ENCODE measurements at regions not wholly inside any gene's neighbourhood (a gene's known extent, or its start where the extent isn't known, plus 50 kb on each side); places are given as distances from the start of the nearest gene placed in this dataset.
"Not testable (repeated sequence)": the region's sequence is repeated elsewhere in the genome, so short reads cannot be mapped to it uniquely, and the experiment has no call there.

GRCh38 chr10:59479426-59479825 is 117.1 kb upstream of the FAM13C start:
- no peak for DNase-seq
- in situ Hi-C loops (cut with HindIII; ENCODE audit: low pct_ligation_motif_present, low pct_unique_long_range_greater_than_20kb, low sequenced_read_pairs), result no loop called here

DNA sequence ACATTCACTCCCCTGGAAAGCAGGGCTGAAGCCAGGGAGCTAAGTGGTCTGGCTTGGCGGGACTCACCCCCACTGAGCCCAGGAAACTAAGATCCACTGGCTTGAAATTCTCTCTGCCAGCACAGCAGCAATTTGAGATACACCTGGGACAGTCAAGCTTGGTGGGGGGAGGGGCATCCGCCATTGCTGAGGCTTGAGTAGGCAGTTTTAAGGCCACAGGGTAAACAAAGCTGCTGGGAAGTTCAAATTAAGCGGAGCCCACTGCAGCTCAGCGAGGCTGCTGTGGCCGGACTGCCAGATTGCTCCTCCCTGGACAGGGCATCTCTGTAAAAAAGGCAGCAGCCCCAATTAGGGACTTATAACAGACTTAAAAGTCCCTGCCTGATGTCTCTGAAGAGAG is 108.2 kb upstream of the FAM13C start:
- in situ Hi-C loops (cut with HindIII; ENCODE audit: low pct_ligation_motif_present, low pct_unique_long_range_greater_than_20kb, low sequenced_read_pairs), result no loop called here
- DNase-seq, result no peak

GRCh38 chr10:59465088-59465487 is 102.7 kb upstream of the FAM13C start:
- in situ Hi-C loops (cut with HindIII; ENCODE audit: low pct_ligation_motif_present, low pct_unique_long_range_greater_than_20kb, low sequenced_read_pairs), result no loop called here
- peak; percentile 16 for DNase-seq

- in situ Hi-C loops (cut with HindIII; ENCODE audit: low pct_ligation_motif_present, low pct_unique_long_range_greater_than_20kb, low sequenced_read_pairs), result no loop called here
- no peak for DNase-seq
These were observed 102.1 kb upstream of the FAM13C start for GRCh38 chr10:59464483-59464882.

DNA sequence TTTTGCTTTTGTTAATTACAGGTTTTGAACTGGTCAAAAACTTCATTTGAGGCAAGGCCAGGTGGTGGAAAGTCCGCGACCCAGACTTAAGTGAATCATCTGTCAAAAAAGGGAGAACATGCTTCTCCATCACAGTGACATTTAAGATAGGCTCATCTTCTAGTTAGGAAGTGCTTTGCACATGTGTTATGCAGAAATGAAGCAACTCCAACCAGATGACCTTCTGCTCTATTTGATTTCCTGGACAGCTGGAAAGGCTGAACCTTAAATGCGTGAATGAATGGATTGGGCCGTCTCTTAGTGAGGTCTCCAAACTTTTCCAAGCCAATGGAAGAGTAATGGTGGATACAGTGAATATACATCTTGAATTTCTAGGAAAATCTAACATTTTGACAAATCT is 101.6 kb upstream of the FAM13C start:
- no peak for DNase-seq
- in situ Hi-C loops (cut with HindIII; ENCODE audit: low pct_ligation_motif_present, low pct_unique_long_range_greater_than_20kb, low sequenced_read_pairs), result no loop called here

- in situ Hi-C loops (cut with HindIII; ENCODE audit: low pct_ligation_motif_present, low pct_unique_long_range_greater_than_20kb, low sequenced_read_pairs), result no loop called here
- DNase-seq, result no peak
These were observed 98.3 kb upstream of the FAM13C start for GRCh38 chr10:59460601-59461000.

- no peak for DNase-seq
- in situ Hi-C loops (cut with HindIII; ENCODE audit: low pct_ligation_motif_present, low pct_unique_long_range_greater_than_20kb, low sequenced_read_pairs), result no loop called here
These were observed 93.8 kb upstream of the FAM13C start for GRCh38 chr10:59456199-59456598.

GRCh38 chr10:59454171-59454919 is 92.0 kb upstream of the FAM13C start:
- DNase-seq, result no peak
- in situ Hi-C loops (cut with HindIII; ENCODE audit: low pct_ligation_motif_present, low pct_unique_long_range_greater_than_20kb, low sequenced_read_pairs), result no loop called here

- in situ Hi-C loops (cut with HindIII; ENCODE audit: low pct_ligation_motif_present, low pct_unique_long_range_greater_than_20kb, low sequenced_read_pairs), result no loop called here
- no peak for DNase-seq
These were observed 86.3 kb upstream of the FAM13C start for GRCh38 chr10:59448616-59449015.

DNA sequence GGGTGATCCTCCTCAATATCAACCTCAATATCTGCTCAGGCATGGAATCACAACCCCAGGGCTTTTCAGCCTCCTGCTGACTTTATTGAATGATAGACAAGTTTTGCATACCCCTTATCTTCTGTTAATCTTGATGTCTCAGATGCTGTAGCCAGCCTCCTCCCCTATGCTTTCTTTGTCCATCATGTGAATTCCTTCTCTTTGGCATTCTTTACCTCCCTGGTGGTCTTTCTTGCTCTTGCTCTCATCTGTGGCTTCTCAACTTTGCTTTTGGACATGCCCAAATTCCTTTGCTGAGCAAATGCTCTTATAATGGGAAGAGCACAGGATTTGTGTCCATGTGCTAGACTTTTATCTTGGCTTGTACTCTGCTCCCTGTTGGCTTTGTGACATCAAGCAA is 73.4 kb upstream of the FAM13C start:
- DNase-seq, result no peak
- in situ Hi-C loops (cut with HindIII; ENCODE audit: low pct_ligation_motif_present, low pct_unique_long_range_greater_than_20kb, low sequenced_read_pairs), result no loop called here

DNA sequence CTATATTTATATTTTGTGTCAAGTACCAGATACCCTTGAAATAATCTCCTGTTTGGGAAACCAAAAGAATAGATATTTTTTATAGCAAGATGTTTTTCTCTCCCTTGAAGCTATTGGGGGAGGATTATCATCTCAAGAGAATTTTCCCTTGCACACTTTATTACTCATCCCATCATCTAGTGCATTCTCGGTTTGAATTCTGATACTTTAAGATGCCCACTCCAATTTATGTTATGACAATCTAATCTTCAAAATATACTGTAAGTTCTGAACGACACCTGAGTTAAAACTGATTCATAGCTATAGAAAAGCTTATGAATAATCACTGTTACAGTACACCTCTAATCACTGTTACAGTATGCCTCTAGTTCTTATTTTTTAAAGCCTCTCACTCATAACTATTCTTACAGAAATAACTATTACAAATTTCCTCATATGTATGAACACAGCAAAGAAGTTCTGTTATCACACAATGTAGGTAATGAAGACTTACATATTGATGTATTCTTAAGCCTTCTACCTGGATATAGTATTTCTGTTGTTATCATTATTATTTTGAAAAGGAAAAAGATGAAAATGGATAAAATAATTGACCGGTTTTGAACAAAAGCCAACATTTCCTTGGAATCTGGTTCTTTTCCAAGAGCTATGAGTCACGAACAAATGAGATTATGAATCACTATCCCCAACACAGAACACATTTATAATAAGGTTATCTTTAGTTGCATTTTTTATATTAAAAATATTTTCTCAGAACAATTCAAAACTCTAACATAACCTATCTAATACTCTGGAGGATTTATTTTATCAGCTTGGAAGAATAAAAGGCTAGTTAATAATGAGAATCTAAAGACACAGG is 72.3 kb upstream of the FAM13C start:
- in situ Hi-C loops (cut with HindIII; ENCODE audit: low pct_ligation_motif_present, low pct_unique_long_range_greater_than_20kb, low sequenced_read_pairs), result no loop called here
- peak; percentile 34 for DNase-seq

- no peak for DNase-seq
- in situ Hi-C loops (cut with HindIII; ENCODE audit: low pct_ligation_motif_present, low pct_unique_long_range_greater_than_20kb, low sequenced_read_pairs), result no loop called here
These were observed 71.5 kb upstream of the FAM13C start for GRCh38 chr10:59433720-59434428.

DNA sequence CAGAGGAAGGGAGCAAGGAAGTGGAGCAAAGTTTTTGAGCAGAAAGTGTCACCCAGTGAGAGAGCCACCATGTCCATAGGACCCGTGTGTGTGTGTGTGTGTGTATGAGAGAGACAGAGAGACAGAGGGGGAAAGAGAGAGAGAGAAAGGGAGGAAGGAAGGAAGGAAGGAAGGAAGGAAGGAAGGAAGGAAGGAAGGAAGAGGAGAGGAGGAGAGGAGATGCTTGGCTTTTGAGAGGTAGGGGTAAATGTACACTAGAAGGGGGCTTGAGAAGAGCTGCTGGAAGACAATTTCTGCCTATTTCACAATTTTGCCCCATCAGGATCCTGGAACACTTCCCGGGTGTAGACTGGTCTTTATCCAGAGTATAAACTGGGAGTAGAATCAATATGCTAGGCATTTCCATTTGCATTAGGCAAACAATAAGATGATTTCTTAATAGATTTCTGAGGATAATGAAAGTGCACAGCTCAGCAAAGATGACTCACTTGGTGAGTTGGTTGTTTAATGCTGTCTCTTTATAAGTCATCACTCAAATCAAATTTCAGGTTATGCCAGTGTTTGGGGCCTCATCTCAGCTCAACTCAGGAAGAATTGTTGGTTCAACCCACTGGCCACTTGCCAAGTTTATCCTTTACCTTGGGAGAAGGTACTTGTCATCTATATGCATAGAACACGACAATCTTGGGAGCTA is 70.0 kb upstream of the FAM13C start:
- in situ Hi-C loops (cut with HindIII; ENCODE audit: low pct_ligation_motif_present, low pct_unique_long_range_greater_than_20kb, low sequenced_read_pairs), result no loop called here
- DNase-seq, result no peak

DNA sequence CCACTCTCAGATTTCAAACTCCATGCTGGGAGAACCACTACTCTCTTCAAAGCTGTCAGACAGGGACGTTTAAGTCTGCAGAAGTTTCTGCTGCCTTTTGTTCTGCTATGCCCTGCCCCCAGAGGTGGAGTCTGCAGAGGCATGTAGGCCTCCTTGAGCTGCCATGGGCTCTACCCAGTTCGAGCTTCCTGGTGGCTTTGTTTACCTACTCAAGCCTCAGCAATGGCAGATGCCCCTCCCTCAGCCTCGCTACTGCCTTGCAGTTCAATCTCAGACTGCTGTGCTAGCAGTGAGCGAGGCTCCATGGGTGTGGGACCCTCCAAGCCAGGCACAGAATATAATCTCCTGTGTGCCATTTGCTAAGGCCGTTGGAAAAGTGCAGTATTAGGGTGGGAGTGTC is 51.4 kb upstream of the FAM13C start:
- in situ Hi-C loops (cut with HindIII; ENCODE audit: low pct_ligation_motif_present, low pct_unique_long_range_greater_than_20kb, low sequenced_read_pairs); DNase-seq: not testable (repeated sequence)
